NCI-H2196 treated with DMSO at 0.1 percent for 48 hours (cell line): ENCODE measurements at regions not wholly inside any gene's neighbourhood (a gene's known extent, or its start where the extent isn't known, plus 50 kb on each side); places are given as distances from the start of the nearest gene placed in this dataset.

ENCODE experiments used
- DNase-seq: peaks from one replicate; lab custom pipeline; 2025; ENCODE audit not compliant: unreplicated experiment; lab: John Stamatoyannopoulos, UW

DNA sequence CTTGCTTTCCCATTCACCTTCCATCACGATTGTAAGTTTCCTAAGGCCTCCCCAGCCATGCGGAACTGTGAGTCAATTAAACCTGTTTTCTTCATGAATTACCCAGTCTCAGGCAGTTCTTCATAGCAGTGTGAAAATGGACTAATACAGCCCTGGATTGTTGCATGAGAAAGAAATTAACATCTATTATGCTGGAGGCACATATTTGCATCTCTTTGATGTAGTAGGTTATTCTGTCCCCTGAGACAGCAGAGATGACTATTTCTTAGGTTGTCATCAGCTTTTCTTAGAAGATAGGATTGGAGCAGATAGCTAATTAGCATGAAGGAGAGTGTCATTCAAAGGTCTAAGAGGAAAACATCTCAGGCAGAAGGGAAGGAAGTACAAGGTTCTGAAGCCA lies 166.2 kb downstream of the OMA1 start:
- no peak for DNase-seq

DNA sequence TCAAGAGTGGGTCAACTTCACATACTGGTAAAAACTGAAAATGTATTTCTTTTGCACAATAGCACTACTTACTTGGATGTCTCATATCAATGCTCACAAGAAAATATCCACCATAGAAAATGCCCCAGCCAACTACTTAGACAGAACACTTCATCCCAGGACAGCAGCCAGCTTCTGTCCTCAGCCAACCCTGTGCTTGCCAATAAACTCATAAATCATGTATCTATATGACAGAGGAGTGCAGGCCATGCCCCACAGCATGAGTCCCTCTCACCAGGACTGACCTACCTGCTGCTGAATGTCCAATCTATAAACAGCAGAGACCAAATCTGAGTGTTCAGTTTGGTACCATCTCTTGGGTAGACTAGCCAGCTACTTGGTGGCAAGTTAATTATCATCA lies 179.3 kb downstream of the OMA1 start:
- no peak for DNase-seq

DNA sequence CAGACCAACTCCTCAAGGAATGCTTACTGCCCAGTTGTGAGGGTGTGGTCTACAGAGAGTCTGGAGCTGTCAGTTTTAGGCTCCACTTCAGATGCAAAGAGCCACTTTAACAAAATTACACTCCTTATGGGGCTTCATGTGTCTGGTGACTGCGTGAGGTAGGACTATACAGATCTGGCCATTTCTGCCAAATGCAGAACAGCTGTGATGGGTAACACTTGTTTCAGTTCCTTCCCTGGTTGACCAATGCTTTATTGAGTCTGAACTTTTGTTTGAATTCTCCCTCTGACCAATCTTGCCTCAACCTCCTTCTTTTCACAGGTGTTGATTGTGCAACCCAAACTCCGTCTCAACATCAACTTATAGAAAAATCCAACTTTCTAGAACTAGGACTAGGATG lies 181.2 kb downstream of the OMA1 start:
- no peak for DNase-seq

DNA sequence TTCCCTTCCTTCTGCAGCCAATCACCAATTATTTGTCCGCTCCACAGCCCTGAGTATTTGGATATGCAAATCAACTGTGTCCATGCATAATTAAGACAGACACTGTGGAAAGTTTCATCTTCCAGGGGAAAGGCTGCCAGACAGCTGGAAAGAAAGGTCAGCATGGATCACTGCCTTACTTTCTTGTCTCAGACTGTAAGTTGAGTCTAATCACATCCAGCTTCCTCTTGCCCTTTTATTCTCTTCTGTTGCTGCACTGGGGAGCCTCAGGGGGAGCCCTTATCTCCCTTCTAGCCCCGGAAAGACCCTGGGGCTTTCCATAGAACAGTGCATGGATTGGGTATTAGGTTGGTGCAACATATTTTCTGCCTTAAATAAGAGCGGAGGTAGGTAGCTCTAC lies 182.9 kb downstream of the OMA1 start:
- no peak for DNase-seq

DNA sequence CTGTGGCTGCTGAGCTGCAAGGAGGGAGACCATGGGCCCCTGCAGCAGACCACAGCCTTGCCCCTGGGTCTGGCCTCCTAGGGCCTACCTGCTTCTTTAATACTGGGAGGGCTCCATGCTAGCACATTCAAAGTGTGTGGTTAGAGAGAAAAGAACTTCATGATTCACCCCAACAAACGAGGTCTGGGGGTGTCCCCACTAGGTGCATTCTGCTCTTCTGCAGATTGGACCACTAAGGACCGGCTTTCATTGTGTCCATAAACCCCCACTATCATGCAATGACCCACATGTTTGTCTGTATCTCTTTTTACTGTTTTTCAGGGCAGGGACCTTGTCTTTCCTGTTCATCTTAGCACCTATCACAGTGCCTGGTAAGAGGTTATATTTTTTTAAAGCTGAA lies 185.4 kb downstream of the OMA1 start:
- no peak for DNase-seq

DNA sequence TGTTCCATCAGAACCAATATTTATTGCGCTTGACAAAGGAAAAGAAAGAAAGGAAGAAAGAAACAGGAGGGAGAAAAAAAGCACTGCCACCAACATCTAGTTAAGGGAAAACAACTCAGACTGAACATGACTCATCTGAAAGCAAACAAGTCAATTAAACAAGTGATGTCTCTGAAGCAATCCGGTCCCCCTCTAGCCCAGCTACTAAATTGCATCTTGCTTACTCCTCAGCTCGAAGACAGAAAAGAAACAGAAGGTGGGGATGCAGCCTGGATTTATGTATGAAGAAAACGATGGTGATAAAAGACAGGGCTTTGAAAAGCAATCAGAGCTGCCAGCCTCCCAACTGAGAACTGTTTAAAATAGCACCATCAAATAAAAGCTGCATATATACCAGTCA lies 188.2 kb downstream of the OMA1 start:
- no peak for DNase-seq

DNA sequence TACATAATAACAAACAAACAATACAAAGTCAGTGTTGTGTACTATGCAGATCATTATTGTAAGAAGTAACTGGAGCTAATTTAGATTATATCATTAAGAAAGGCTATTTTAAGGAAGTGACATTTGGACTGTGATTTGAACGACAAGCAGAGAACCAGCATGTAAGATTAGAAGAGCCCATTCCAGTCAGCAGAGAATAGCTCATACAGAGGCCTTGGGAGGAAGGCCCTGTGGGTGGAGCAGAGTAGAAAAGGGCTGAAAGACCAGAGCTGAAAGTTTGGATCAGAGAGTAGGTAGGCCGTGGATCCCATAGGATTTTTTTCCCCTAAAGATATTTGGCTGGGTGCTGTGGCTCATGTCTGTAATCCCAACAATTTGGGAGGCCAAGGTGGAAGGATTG lies 190.1 kb downstream of the OMA1 start:
- DNase-seq = no peak

DNA sequence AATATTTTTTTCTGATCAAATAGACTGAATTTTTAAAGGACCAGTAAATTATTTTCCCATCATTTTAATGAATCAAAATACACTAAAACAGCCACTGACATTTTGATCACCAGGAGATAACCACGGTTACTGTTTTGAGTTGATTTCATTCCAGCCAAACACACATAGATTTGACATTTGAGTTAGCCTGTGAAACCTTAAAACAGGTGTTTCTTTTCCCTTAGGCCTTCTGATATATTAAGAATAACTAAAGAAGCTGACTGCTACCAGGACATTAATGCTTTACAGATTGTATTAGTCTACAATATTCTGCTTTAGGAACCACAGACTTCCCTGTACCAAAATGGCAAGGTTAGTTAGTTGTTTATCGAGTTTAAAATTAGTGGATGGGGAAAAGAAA lies 193.4 kb downstream of the OMA1 start:
- no peak for DNase-seq

DNA sequence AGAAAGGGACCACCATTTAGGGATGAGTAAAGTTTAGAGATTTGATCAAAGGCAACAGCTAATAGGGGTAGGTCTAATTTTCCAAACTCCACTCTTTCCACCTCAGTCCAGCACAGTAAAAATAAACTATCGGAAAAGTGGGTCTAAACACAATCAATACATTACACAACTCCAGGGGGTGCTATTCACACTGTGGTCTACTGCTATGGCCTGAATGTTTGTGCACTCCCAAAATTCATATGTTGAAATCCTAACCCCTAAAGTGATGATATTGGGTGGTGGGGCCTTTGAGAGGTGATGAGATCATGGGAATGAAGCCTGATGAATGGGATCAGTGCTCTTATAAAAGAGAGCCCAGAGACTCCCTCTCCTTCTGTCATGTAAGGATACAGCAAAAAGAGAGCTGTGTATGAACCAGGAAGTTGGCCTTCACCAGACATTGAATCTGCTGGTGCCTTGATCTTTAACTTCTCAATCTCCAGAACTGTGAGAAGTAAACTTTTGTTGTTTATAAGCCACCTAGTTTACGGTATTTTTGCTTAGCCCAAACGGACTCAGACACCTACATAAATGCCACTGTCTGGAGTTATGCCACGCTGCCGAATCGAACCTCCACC lies 193.9 kb downstream of the OMA1 start:
- DNase-seq = no peak

DNA sequence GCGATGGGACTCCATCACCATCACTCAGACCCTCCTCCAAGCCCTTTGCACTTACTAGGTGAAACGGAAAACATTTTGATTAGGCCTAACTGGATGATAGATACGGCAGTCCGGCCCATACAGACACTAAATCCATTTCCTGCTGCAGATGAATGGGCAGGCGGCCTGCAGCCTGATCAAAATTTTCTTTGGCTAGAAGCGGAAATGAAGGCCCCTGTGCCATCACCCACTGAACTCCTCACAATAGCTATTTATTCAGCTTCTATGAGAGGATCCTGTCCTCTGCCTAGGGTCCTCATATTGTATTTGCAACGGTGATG lies 200.5 kb downstream of the OMA1 start:
- DNase-seq = no peak

DNA sequence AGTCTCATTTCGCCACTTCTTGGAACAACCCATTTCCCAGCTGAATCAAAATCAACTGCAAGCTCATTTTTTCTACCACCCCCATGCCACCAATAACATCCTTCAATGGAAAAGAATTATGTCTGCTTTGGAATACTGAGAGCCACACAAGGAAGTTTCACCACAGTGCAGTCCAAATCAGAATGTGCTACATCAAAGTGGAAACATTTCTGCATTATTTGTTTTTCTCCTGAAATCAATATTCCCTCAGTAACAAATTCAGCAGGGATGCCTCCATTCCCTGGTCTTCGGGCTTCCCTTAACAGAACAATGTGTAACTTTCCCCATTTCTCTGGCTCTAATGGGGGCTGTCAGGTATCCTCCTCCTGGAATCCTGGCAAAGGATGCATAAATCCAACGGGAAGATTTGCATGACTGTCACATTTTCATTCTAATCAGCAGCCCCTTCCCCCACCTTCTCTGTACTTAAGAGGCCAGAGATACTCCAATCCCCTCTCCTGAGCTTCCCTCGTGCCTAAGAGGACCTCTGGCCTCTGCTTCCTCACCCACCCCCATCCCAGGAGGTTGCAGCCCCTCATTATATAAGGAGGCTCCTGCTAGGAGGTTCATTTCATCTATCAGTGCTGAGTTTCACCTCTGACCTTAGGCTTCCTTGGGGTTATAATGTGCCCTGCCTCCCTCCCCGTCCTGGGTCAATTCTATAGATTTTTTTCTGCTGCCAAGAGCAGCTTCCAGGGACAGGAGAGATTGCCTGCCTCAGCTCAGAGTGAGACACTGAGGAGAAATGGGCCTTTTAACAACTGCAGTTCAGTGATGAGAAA lies 201.1 kb downstream of the OMA1 start:
- no peak for DNase-seq

DNA sequence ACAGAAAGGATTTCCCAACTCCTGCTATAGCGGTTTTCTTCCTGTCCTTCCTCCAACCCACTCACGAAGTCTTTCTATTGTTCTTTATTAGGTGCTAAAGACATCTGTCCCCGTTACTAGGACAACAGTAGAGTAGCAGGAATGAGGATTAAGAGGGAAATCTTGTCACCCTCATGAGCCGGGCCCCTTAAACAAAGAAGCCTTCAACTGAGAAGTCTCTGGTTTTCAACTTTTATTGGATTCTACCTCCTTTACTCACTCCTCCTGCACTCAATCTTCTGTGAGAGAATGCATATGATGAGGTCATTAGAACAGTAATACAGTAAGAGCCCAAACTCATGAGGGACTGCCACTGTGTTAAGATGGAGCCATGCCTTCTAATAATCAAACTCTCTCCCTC lies 206.3 kb downstream of the OMA1 start:
- no peak for DNase-seq

DNA sequence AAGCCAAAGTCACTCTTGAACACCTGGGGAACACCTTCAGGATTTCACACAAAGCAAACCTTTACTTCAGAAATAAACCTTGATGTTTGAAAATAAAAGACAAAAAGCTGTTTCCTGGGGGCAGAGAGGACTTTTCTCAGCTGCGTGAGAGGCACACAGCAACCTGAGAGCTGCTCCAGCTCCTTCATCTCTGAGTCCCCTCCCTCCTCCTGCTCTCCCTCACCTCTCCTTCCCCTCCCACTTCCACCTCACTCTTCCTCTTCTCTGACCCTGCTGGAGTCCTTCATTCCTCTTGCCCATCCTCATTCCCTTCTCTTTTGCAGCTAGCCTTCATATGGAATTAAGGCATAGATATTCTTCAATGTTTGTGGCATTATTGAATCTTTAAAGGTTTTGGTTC lies 208.4 kb downstream of the OMA1 start:
- DNase-seq = no peak

DNA sequence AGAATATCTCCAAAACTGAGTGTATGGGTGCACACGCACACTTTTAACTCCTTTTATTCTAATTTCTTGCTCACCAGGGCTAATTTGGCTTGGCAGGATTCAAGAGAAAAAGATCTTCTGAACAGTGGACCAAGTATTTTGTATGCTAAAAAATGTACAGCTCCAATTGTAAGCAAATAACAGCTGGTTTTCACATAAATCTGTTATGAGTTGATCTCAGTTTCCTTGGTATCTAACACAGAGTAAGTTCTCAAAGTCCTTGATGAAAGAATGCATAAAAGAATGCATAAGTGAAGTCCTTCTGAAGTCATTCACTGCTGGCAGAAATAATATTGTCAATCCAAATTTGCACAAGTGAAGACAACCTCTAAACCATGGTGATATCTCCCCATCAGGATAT lies 213.0 kb downstream of the OMA1 start:
- no peak for DNase-seq

DNA sequence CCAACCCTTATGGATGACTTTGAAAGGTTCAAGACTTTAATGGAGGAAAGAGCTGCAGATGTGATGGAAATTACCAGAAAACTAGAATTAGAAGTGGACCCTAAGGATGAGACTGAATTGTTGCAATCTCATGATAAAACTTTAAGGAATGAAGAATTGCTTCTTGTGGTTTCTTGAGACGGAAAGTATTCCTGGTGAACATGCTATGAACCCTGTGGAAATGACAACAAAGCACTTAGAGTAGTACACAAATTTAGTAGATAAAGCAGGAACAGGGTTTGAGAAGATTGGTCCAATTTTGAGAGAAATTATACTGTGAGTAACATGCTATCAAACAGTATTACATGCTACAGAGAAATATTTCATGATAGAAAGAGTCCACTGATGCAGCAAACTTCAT lies 215.4 kb downstream of the OMA1 start:
- no peak for DNase-seq

DNA sequence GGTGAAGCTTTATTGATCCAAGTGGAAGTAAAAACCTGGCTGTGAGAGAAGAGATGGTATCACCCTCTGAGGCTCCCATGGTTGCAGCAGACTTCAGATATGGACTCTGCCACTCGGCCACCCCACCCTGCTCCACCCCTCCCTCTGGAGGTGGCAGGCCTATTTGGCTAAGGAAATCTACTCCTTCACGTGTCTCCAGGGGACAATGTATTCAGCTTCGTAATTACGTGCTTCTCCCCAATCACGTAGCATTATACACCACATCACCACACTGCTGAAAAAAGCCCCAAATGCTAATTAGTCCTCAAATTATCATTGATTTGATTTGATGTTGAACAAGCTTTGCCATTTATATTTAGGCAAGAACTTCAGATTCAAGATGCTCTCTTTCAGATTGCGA lies 220.7 kb downstream of the OMA1 start:
- no peak for DNase-seq

DNA sequence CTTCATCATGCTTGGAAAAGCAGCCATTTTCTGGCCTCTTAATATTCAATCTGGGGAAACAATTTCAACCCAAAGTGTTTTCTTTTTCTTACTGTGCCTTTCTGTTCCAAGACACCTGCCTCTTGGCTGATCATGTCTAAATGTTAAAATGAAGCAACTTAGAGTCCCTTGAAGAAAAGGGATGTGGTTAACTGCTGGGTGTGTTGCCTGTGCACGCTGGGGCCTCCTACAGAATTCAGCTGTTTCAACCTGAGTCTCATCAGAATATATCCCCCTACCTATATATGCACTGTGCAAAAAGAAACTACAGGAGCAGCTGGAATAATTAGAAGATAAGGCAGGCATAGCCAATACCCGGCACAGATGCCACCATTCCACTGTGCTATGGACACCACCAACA lies 222.0 kb downstream of the OMA1 start:
- DNase-seq = no peak

DNA sequence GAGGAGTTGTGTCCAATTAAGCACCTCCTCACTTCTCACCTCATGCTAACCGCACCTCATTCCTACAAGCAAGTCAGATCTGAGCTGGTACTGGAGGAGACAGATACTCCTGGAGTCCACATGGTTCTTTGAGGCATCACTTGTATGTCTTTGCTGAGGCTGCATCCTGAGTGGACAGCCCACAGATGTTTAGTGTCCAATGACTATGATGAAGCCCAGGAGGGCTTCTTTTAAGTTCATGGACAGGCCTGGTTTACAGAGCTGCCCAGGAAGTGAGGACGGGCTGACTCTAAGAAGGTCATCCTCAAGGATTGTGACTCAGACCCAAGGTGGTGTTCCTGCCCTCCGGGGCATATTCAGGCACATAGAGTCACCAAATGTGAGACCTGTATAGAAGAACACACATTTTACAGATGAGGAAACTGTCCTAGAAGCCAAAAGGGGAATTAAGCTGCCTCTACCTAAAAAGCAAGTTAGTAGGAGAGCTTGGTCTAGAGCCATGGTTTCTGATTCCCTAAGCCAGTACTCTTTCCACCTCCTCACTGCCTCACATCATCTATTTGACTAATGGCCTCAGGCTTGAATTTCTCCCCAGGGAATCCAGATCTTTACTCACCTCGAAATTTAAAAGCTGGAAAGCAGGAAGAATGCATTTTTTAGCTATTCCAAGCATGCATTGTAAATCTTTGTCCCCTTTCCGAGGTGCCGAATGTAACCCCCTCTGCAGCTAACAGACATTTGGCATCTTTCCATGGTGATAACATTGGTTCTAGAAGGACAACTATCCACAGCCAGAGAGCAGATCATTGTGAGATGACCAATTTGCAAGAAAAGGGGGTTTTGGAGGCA lies 228.1 kb downstream of the OMA1 start:
- DNase-seq = no peak

DNA sequence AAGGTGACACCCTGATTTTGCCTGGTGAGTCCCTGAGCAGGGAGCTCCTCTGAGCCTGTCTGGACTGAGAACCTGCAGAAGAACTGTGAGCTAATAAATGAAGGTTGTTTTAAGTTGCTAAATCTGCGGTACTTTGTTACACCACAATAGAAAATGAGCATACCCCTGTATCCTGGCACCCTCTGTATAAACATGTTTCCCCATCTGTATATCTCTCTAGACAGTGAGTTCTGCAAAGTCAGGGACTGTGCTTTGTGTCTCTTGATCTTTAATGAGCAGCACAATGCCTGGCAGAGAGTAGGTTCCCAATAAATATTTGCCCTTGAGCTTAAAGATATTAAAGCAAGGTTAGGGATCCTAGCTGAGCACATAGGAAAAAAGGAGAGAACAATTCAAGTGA lies 228.8 kb downstream of the OMA1 start:
- DNase-seq = no peak

DNA sequence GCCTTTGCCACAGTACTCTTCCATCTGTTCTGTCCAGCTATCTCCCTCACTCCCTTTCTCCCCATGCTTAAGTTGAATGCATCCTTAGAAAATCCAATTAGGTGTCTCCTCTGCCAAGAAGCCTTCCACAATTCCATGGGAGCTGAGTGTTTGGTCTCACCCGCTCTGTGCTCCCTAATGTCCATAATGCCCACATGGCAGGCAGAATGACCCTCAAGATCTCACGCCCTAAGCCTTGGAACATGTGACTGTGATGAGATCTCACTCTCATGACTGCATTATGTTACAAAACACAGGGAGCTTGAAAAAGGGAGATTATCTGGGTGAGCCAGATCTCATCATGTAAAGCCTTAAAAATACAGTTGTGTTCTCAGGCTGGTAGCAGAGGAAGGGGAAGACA lies 229.4 kb downstream of the OMA1 start:
- DNase-seq = no peak

DNA sequence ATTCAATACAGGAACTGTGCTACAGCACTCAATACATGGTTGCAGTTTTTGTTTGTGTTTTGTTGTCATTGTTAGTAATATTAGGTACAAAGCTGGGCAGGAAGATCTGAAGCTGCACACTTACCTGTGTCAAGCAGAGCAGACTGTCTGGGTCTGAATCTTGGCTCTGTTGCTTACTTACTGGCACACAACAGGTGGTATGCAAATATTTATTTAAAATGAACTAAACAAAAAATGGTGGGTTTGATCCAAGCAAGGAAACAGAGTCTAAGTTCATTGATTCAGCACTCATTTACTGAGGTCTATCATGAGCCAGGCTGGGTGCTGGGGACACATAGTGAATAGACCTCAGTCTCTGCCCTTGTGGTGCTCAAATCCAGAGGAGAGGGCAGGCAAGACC lies 230.4 kb downstream of the OMA1 start:
- DNase-seq = no peak

DNA sequence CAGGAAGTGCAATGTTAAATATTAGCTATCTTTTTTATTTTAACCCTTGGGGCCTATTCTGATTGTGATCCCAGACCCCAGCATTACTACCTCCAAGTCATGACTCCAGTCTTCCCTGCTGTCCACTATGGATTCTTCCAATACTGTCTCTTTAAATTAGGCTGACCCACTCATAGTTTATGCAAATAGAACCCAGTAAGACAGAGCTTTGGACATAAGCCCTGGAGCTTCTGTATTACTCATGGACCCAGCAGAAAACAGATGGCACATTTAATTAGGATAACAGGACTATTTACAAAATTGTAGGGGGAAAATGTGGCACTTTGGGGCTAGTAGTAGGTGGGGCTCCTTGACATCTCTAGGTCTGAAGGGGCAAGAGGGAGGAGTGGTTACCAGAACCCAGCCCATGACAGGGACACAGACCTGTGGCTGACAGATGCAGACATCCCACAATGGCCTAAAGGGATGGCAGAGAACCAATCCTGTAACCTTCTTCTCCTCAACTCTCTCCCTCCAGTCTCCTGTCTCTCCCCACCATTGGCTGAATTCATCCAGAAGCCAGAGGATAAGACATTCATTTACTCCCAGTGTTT lies 233.5 kb downstream of the OMA1 start:
- DNase-seq = no peak
